CD4-positive, alpha-beta T cell treated with Interleukin-15 for 1 hour (primary cell): ENCODE measurements at regions not wholly inside any gene's neighbourhood (a gene's known extent, or its start where the extent isn't known, plus 50 kb on each side); places are given as distances from the start of the nearest gene placed in this dataset.
"Not testable (repeated sequence)": the region's sequence is repeated elsewhere in the genome, so short reads cannot be mapped to it uniquely, and the experiment has no call there.

Experiments used
- DNase-seq: peaks from one replicate; pipeline ENCODE4 v3.0.0-alpha.2; 2020

DNA sequence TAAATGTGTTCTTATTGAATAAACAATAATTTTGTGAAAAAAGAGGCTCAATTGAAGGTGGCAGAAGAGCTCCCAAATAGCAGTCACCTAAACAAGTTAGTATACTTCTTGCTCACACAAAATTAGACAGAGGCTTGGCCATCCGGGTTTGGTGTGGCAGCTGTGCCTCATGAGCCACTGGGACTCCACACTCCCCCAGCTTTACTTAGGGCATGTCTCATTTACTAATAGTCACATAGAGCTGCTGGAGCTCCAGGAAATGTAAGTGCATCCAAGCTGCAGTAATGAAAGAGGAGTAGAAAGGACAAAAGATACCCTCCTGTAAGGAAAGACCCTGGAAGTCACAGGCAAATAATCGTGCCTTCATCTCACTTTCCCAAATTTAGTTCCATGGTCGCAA lies 188.8 kb downstream of the ANKRD36 start:
- DNase-seq: not testable (repeated sequence)
